Fibroblast of lung (primary cell): ENCODE measurements at regions not wholly inside any gene's neighbourhood (a gene's known extent, or its start where the extent isn't known, plus 50 kb on each side); places are given as distances from the start of the nearest gene placed in this dataset.
A peak's percentile ranks its signal among the peaks of the same experiment; 100 is the strongest.

Source experiments
- DNase-seq, 2 donors: peaks; one replicate each; pipeline versions ENCODE4 v3.0.0 to v3.0.0-alpha.2; 2010; ENCODE audit warnings: low read depth in 2 of 2
- H2AFZ ChIP-seq: 2 replicates; pipeline ENCODE4 v1.5.1; 2012; ENCODE audit warnings: low read length, control low read depth, inconsistent platforms
- H3K27ac ChIP-seq: 2 replicates; pipeline ENCODE4 v1.5.1; 2011; ENCODE audit warnings: low read length, control low read depth; ENCODE audit not compliant: insufficient read depth
- H3K27me3 ChIP-seq: 2 replicates; pipeline ENCODE4 v1.5.1; 2011; ENCODE audit warnings: mild to moderate bottlenecking, low read length; ENCODE audit not compliant: control insufficient read depth, insufficient read depth
- H3K36me3 ChIP-seq: 2 replicates; pipeline ENCODE4 v1.5.1; 2011; ENCODE audit warnings: low read length; ENCODE audit not compliant: control insufficient read depth, insufficient read depth
- H3K4me1 ChIP-seq: 2 replicates; pipeline ENCODE4 v1.5.1; 2011; ENCODE audit warnings: low read length; ENCODE audit not compliant: control insufficient read depth, insufficient read depth; ENCODE audit errors: extremely low read depth
- H3K4me2 ChIP-seq: 2 replicates; pipeline ENCODE4 v1.5.1; 2011; ENCODE audit warnings: low read length, control low read depth; ENCODE audit not compliant: insufficient read depth; ENCODE audit errors: extremely low read depth
- H3K4me3 ChIP-seq, 4 experiments: fragments of 200-600 bp in 1 of 4; sonication (generic) in 1 of 4; replicated peaks in 1 of 4; 2 replicates each; pipeline ENCODE4 v1.5.1; 2011 to 2016; ENCODE audit warnings: low read length in 4 of 4, low read depth in 3 of 4, mild to moderate bottlenecking in 3 of 4, control low read depth in 2 of 4, inconsistent platforms in 1 of 4, mixed read lengths in 1 of 4; ENCODE audit not compliant: insufficient read depth in 1 of 4; ENCODE audit errors: control extremely low read depth in 1 of 4
- H3K79me2 ChIP-seq: 2 replicates; pipeline ENCODE4 v1.5.1; 2012; ENCODE audit warnings: mild to moderate bottlenecking, low read length, inconsistent platforms; ENCODE audit not compliant: control insufficient read depth, insufficient read depth
- H3K9ac ChIP-seq: 2 replicates; pipeline ENCODE4 v1.5.1; 2011; ENCODE audit warnings: mild to moderate bottlenecking, low read length, control low read depth; ENCODE audit not compliant: insufficient read depth
- H3K9me3 ChIP-seq: 2 replicates; pipeline ENCODE4 v1.5.1; 2012; ENCODE audit warnings: low read depth, low read length; ENCODE audit not compliant: control insufficient read depth, insufficient read depth
- H4K20me1 ChIP-seq: 2 replicates; pipeline ENCODE4 v1.5.1; 2011; ENCODE audit warnings: low read length; ENCODE audit not compliant: control insufficient read depth, insufficient read depth; ENCODE audit errors: extremely low read depth
- EZH2 ChIP-seq: IDR thresholded peaks from 2 replicates; pipeline ENCODE4 v1.5.1; 2012; ENCODE audit warnings: low read length, control low read depth, mild to moderate bottlenecking; ENCODE audit errors: missing control alignments
- TF ChIP-seq, protein P1 (sequence below), 2 donors: IDR thresholded peaks in 1 of 2; conservative IDR thresholded peaks in 1 of 2; 1 replicate in 1 of 2; 2 replicates in 1 of 2; pipeline ENCODE4 v1.5.1; 2011 to 2012; ENCODE audit warnings: low read length in 2 of 2, control low read depth in 1 of 2, inconsistent platforms in 1 of 2, low read depth in 1 of 2, mild to moderate bottlenecking in 1 of 2

DNA sequence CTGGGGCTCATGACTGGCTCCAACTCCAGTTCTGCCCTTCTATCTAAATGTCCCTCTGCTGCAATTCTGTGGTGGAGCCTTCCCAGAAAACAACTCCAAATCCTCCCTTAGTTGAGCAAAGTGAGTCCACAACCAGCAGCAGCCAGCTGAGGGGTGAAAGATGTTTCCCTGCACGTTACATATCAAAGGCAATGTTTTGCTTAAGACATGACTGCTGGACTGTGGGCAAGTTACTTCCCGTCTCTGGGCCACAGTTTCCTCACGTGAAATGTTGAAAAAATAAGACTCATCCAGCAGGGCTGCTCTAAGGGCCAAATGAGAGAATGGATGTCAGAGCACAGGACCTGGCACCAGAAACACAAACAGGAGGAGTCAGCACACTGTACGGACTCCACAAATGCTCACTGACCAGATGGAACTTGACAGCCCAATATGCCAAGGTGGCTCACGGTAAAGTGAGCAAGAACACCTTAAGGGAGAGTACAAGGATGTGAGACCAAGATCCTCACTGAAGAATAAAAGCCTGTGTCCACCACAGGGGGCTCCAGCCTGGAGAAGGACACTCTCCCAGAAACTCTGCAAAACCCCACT lies 138.4 kb upstream of the ABCA1 start:
- DNase-seq = no peak
- no peak overlapping the region for H3K4me3 ChIP-seq
- H4K20me1 ChIP-seq = no peaks in the 10 kb centered on the region
- H3K27ac ChIP-seq = no peak overlapping the region
- no peak overlapping the region for H3K9ac ChIP-seq
- no peaks in the 10 kb centered on the region for H3K79me2 ChIP-seq
- peaks cover 32% of the 10 kb centered on the region for H3K4me1 ChIP-seq
- H3K36me3 ChIP-seq = no peaks in the 10 kb centered on the region
- no peak overlapping the region for H3K4me2 ChIP-seq
- H3K27me3 ChIP-seq = no peaks in the 10 kb centered on the region
- TF ChIP-seq, protein P1, sequence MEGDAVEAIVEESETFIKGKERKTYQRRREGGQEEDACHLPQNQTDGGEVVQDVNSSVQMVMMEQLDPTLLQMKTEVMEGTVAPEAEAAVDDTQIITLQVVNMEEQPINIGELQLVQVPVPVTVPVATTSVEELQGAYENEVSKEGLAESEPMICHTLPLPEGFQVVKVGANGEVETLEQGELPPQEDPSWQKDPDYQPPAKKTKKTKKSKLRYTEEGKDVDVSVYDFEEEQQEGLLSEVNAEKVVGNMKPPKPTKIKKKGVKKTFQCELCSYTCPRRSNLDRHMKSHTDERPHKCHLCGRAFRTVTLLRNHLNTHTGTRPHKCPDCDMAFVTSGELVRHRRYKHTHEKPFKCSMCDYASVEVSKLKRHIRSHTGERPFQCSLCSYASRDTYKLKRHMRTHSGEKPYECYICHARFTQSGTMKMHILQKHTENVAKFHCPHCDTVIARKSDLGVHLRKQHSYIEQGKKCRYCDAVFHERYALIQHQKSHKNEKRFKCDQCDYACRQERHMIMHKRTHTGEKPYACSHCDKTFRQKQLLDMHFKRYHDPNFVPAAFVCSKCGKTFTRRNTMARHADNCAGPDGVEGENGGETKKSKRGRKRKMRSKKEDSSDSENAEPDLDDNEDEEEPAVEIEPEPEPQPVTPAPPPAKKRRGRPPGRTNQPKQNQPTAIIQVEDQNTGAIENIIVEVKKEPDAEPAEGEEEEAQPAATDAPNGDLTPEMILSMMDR (conservative IDR thresholded peaks at IDR 0.05 in 1 of 2, IDR thresholded peaks at IDR 0.05 in 1 of 2; ENCODE audit: low read depth in 1 of 2, low read length in 2 of 2) = no peak
- TF ChIP-seq EZH2 = no peak
- no peaks in the 10 kb centered on the region for H3K9me3 ChIP-seq
- H2AFZ ChIP-seq = no peak overlapping the region

DNA sequence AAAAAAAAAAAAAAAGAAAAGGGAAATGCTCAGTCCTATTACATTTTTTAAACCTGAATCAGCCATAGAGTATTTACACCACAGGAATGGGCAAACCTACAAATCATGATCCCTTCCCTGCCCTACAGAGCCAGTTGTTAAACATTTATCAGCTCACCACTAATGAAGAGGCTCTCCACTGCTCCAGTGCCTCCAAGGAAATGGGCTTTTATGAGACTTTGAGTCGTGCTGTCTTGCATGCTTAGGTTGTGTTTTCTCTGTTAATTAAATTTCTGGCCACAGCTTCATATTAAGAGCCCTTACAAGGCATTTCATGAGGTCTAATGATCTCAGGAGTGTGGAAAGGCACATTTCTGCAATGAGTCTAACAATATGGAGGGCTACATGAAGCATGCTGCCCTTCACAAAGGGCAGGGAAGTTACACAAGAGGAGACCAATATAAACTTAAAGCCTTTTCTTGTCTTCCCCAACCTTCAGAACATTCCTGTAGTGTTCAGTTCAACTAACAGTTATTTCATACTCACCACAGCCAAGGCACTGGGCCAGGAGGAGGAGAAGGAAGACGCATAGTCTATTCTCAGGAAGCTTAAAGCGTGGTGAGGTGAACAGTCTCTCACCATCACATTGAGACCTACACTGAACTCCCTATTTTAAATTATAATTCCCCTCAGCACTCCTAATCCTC lies 140.1 kb upstream of the ABCA1 start:
- no peaks in the 10 kb centered on the region for H4K20me1 ChIP-seq
- no peak overlapping the region for H3K4me2 ChIP-seq
- H3K9ac ChIP-seq = no peak overlapping the region
- H3K27ac ChIP-seq = peak overlapping the region; percentile 30
- H3K4me1 ChIP-seq = peaks cover 39% of the 10 kb centered on the region
- no peaks in the 10 kb centered on the region for H3K36me3 ChIP-seq
- TF ChIP-seq, protein P1 (conservative IDR thresholded peaks at IDR 0.05 in 1 of 2, IDR thresholded peaks at IDR 0.05 in 1 of 2; ENCODE audit: low read depth in 1 of 2, low read length in 2 of 2) = no peak
- TF ChIP-seq EZH2 = no peak
- DNase-seq = peak; percentile 39 to 89
- H3K79me2 ChIP-seq = no peaks in the 10 kb centered on the region
- H3K9me3 ChIP-seq = no peaks in the 10 kb centered on the region
- H3K4me3 ChIP-seq = no peak overlapping the region
- H3K27me3 ChIP-seq = no peaks in the 10 kb centered on the region
- H2AFZ ChIP-seq = no peak overlapping the region

DNA sequence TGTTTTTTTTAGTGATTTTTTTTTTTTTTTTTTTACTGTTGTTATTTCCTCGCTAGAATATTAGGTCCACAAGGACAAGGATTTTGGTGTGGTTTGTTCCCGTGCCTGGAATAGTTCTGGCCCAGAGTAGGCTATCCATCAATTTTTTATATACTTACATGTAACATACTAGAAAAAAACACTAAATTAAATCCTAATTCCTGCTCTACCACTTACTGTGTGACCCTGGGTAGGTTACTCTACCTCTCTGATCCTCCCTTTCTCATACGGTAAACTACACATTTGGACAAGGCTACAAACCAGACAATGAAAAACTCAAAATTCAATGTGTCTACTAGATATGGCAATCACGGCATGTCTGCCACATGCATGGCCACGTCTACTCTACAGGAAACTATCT lies 141.3 kb upstream of the ABCA1 start:
- Histone ChIP-seq H3K4me1 (peaks cover 36% of the 10 kb centered on the region), H3K36me3 (no peaks in the 10 kb centered on the region), H4K20me1 (no peaks in the 10 kb centered on the region), H3K4me3 (no peak overlapping the region), H3K9ac (no peak overlapping the region), H3K9me3 (no peaks in the 10 kb centered on the region), H3K4me2 (no peak overlapping the region), H3K27ac (no peak overlapping the region), H3K79me2 (no peaks in the 10 kb centered on the region), H2AFZ (no peak overlapping the region), H3K27me3 (no peaks in the 10 kb centered on the region)
- no peak for DNase-seq
- TF ChIP-seq EZH2 = no peak
- TF ChIP-seq, protein P1 (conservative IDR thresholded peaks at IDR 0.05 in 1 of 2, IDR thresholded peaks at IDR 0.05 in 1 of 2; ENCODE audit: low read depth in 1 of 2, low read length in 2 of 2) = no peak
